ENCODE measurements at regions not wholly inside any gene's neighbourhood (a gene's known extent, or its start where the extent isn't known, plus 50 kb on each side); places are given as distances from the start of the nearest gene placed in this dataset.

- no peak for ATAC-seq (replicated peaks in 6 of 8)
- H3K4me3 ChIP-seq, result no peak overlapping the region
- 0 to 100% (median 68%) methylated on average over 1 to 5 of the region's 5 CpGs for WGBS, 10 experiments
- H3K27ac ChIP-seq, result no peak overlapping the region
- no peaks in the 10 kb centered on the region for H3K4me1 ChIP-seq (replicated peaks in 1 of 2)
- in situ Hi-C loops (cut with MboI; ENCODE audit: low pct_unique_long_range_greater_than_20kb in 2 of 9, low sequenced_read_pairs in 9 of 9, unreplicated experiment in 9 of 9), result no loop called here
Measured at GRCh38 chr13:91123456-91124127, 223.9 kb upstream of the MIR17HG start.

- Histone ChIP-seq H3K4me1 (replicated peaks in 1 of 2) (no peaks in the 10 kb centered on the region), H3K27ac (no peak overlapping the region), H3K4me3 (no peak overlapping the region)
- in situ Hi-C loops (cut with MboI; ENCODE audit: low pct_unique_long_range_greater_than_20kb in 2 of 9, low sequenced_read_pairs in 9 of 9, unreplicated experiment in 9 of 9), result no loop called here
- ATAC-seq (replicated peaks in 6 of 8), result no peak
- WGBS, 10 experiments, result 0 to 100% (median 80%) methylated on average over 1 to 3 of the region's 4 CpGs; no CpG with 5 or more reads in 2 of the 10 experiments
Measured at GRCh38 chr13:91126806-91127205, 220.7 kb upstream of the MIR17HG start.

DNA sequence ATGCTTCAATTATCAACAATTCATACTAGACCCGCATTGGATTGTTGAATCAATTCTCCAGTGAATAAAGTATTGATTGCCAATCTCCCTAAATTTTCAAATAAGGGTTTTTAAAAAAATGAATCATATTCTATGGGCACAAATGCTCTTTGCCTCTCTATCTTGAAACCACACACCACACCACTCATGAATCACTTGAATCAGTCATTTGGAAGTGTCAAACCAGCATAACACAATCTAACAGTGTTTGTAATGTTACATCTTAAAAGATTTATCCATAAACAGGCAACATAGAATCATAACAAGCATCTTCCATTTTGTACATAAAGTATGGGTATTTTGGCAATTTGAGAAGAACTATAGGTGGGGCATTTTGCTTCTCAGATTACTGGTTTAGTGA, 219.5 kb upstream of the MIR17HG start:
- Histone ChIP-seq H3K4me3 (no peak overlapping the region), H3K4me1 (replicated peaks in 1 of 2) (no peaks in the 10 kb centered on the region), H3K27ac (no peak overlapping the region)
- in situ Hi-C loops (cut with MboI; ENCODE audit: low pct_unique_long_range_greater_than_20kb in 2 of 9, low sequenced_read_pairs in 9 of 9, unreplicated experiment in 9 of 9), result no loop called here
- ATAC-seq (replicated peaks in 6 of 8), result no peak
- WGBS, 10 experiments, result 22 to 100% (median 86%) methylated on average over 1 of the region's 1 CpG; no CpG with 5 or more reads in 1 of the 10 experiments

DNA sequence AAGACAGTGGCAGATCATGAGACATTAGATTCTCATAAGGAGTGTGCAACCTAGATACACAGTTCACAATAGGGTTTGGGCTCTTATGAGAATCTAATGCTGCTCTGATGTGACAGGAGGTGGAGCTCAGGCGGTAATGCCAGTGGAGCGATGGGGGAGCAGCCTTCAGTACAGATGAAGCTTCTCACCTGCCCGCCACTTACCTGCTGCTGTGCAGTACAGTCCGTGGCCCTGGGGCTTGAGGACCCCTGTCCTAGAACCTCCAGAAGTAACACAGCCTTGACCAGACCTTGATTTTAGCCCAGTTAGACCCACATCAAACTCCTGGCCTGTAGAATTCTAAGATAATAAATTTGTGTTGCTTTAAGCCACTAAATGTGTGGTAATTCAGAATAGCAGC, 215.1 kb upstream of the MIR17HG start:
- WGBS, 10 experiments, result 20 to 100% (median 69%) methylated on average over 1 to 3 of the region's 4 CpGs; no CpG with 5 or more reads in 5 of the 10 experiments
- in situ Hi-C loops (cut with MboI; ENCODE audit: low pct_unique_long_range_greater_than_20kb in 2 of 9, low sequenced_read_pairs in 9 of 9, unreplicated experiment in 9 of 9), result no loop called here
- ATAC-seq (replicated peaks in 6 of 8), result no peak
- Histone ChIP-seq H3K27ac (no peak overlapping the region), H3K4me3 (no peak overlapping the region), H3K4me1 (replicated peaks in 1 of 2) (peaks cover 0 to 4% of the 10 kb centered on the region in 2 donors)

DNA sequence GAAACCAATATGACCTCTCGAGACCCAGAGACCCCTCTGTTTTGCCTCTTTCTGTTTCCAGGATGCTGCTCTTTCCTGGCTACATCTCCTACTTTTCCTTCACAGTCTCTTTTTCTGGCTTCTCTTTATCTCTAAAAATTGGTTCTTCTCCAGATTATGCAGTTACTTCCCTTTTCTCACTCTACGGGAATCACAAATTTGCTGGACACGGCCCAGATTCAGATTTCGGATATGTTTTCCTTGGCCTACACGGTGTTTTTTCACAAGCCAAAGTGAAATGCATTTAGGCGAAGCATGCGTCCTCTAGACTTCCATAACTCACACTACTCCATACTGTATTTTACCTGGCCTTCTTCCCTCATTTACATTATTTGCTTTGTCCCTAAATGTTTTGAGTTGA, 214.7 kb upstream of the MIR17HG start:
- in situ Hi-C loops (cut with MboI; ENCODE audit: low pct_unique_long_range_greater_than_20kb in 2 of 9, low sequenced_read_pairs in 9 of 9, unreplicated experiment in 9 of 9), result no loop called here

DNA sequence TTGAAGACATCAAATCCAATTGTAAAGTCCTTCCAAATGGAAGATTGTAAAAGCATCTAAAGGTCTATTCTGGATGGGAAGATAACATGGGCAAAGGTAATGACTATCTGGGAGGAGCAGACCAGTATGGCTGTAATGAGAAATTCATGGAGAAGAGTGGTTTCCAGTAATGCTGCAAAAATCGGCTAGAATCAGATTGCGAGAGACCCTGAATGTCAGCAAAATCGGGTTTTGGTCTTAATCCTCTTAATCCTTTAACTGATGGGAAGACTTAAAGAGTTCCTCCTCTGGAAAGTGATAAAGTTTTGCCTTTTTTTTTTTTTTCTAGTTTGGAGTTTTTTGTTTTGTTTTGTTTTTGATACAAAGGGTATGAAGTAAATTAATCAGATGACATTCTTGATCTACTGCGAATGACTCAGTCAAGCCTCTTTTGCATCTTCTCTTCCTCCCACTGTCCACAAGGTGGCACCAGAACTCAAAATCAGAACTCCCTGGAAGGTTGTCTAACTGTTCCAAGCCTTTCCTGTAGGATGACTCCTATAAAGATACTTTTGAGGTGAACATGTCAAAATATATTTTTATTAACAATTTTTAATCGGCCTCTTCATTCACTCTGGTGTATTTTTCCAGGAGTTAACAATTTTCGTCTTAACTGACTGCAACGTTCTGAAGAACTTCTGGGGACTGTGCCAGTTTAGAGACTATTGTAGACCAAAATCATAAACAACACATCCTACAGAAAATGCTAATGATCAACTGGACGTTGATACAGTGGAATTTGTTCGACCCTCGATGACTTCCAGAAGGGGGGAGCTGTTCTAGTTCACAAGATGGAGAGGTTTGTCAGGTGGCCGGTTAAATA, 213.3 kb upstream of the MIR17HG start:
- H3K27ac ChIP-seq, result no peak overlapping the region
- peaks cover 0 to 4% of the 10 kb centered on the region in 2 donors for H3K4me1 ChIP-seq (replicated peaks in 1 of 2)
- ATAC-seq (replicated peaks in 6 of 8), result peak in 5 of 8 experiments; percentile 60 to 94 (median 92)
- 8 to 71% (median 58%) methylated on average over 3 to 10 of the region's 11 CpGs for WGBS, 10 experiments
- no peak overlapping the region for H3K4me3 ChIP-seq
- in situ Hi-C loops (cut with MboI; ENCODE audit: low pct_unique_long_range_greater_than_20kb in 2 of 9, low sequenced_read_pairs in 9 of 9, unreplicated experiment in 9 of 9), result no loop called here

More for the DNA sequence above, 214.7 kb upstream of the MIR17HG start:
- Histone ChIP-seq H3K4me1 (replicated peaks in 1 of 2) (peaks cover 0 to 4% of the 10 kb centered on the region in 2 donors), H3K4me3 (no peak overlapping the region), H3K27ac (no peak overlapping the region)
- no peak for ATAC-seq (replicated peaks in 6 of 8)
- 33 to 100% (median 92%) methylated on average over 1 to 7 of the region's 7 CpGs for WGBS, 10 experiments

GRCh38 chr13:91134803-91135184, 212.7 kb upstream of the MIR17HG start:
- 3 to 100% (median 62%) methylated on average over 2 of the region's 2 CpGs; no CpG with 5 or more reads in 2 of the 10 experiments for WGBS, 10 experiments
- no peak overlapping the region for H3K4me3 ChIP-seq
- H3K4me1 ChIP-seq (replicated peaks in 1 of 2), result peaks cover 0 to 4% of the 10 kb centered on the region in 2 donors
- ATAC-seq (replicated peaks in 6 of 8), result no peak
- H3K27ac ChIP-seq, result no peak overlapping the region
- in situ Hi-C loops (cut with MboI; ENCODE audit: low pct_unique_long_range_greater_than_20kb in 2 of 9, low sequenced_read_pairs in 9 of 9, unreplicated experiment in 9 of 9), result no loop called here

DNA sequence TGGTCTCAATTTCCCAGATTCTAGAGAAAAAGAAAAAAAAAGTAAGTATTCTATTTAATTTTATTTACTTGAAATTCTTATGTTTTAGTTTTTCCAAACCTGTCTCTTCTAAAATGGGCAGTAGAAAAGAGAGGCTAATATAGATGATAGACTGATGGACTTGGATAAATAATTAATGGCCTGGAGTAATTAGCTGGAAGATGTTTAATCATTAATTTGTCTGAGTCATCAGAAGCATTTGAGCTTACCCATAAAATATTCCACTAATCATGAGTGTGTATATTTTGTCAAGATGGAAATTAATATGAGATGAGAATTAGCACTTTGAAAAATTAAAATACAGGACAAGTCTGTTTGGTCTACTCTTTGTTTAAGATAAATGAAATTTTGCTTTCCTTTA, 212.1 kb upstream of the MIR17HG start:
- Histone ChIP-seq H3K4me1 (replicated peaks in 1 of 2) (peaks cover 0 to 4% of the 10 kb centered on the region in 2 donors), H3K4me3 (no peak overlapping the region), H3K27ac (no peak overlapping the region)
- in situ Hi-C loops (cut with MboI; ENCODE audit: low pct_unique_long_range_greater_than_20kb in 2 of 9, low sequenced_read_pairs in 9 of 9, unreplicated experiment in 9 of 9), result no loop called here
- ATAC-seq (replicated peaks in 6 of 8), result no peak

DNA sequence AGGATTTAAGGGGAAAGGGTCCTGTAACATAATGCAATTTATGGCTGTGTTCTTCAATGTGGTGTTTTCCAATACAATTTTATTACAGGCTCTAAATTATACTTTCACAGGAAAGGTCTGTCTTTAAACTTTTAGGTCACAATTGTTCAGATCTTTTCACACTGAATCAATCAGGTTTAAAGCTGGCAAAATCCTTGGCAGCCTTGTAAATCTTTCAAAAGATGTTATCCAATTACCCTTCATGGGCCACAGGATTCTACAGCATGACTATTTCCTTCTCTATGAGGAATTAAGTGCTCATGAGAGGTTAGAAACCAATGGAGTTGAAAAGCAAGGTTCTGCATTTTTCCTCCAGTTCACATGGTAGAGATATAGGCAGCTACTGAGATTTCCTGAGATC, 211.5 kb upstream of the MIR17HG start:
- ATAC-seq (replicated peaks in 6 of 8), result no peak
- Histone ChIP-seq H3K4me3 (no peak overlapping the region), H3K4me1 (replicated peaks in 1 of 2) (peaks cover 0 to 4% of the 10 kb centered on the region in 2 donors), H3K27ac (no peak overlapping the region)
- in situ Hi-C loops (cut with MboI; ENCODE audit: low pct_unique_long_range_greater_than_20kb in 2 of 9, low sequenced_read_pairs in 9 of 9, unreplicated experiment in 9 of 9), result no loop called here

DNA sequence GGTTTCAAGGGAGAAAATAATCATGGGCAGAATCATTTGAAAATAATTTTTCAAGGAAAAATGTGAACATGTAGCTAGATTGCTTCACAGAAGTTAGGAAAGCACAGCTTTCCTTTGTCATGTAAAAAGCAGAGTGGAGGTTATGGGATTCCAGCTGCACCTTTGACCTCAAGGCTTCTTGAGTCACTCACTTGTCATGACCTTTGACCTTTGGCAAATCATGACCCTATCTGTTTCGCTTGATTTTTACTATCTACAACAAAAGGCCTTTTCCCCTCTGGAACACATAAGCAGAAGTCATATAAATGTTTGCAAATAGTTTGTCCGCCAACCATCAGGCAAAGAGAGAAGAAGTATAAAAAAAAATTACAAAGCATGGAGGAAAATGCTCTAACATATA, 210.7 kb upstream of the MIR17HG start:
- in situ Hi-C loops (cut with MboI; ENCODE audit: low pct_unique_long_range_greater_than_20kb in 2 of 9, low sequenced_read_pairs in 9 of 9, unreplicated experiment in 9 of 9), result no loop called here
- H3K4me3 ChIP-seq, result no peak overlapping the region
- peaks cover 0 to 4% of the 10 kb centered on the region in 2 donors for H3K4me1 ChIP-seq (replicated peaks in 1 of 2)
- WGBS, 10 experiments, result 0 to 58% (median 32%) methylated on average over 1 to 2 of the region's 2 CpGs
- ATAC-seq (replicated peaks in 6 of 8), result no peak
- H3K27ac ChIP-seq, result no peak overlapping the region

- in situ Hi-C loops (cut with MboI; ENCODE audit: low pct_unique_long_range_greater_than_20kb in 2 of 9, low sequenced_read_pairs in 9 of 9, unreplicated experiment in 9 of 9), result no loop called here
- ATAC-seq (replicated peaks in 6 of 8), result no peak
- whole genome bisulfite sequencing, 10 experiments, result 0 to 100% (median 75%) methylated on average over 1 to 2 of the region's 2 CpGs; no CpG with 5 or more reads in 4 of the 10 experiments
- Histone ChIP-seq H3K27ac (no peak overlapping the region), H3K4me3 (no peak overlapping the region), H3K4me1 (replicated peaks in 1 of 2) (peaks cover 0 to 9% of the 10 kb centered on the region in 2 donors)
Measured at GRCh38 chr13:91139232-91139631, 208.3 kb upstream of the MIR17HG start.

GRCh38 chr13:91141543-91142061, 205.9 kb upstream of the MIR17HG start:
- 0 to 100% (median 87%) methylated on average over 1 to 5 of the region's 5 CpGs; no CpG with 5 or more reads in 3 of the 10 experiments for WGBS, 10 experiments
- Histone ChIP-seq H3K4me3 (no peak overlapping the region), H3K27ac (no peak overlapping the region), H3K4me1 (replicated peaks in 1 of 2) (peaks cover 0 to 9% of the 10 kb centered on the region in 2 donors)
- no peak for ATAC-seq (replicated peaks in 6 of 8)
- in situ Hi-C loops (cut with MboI; ENCODE audit: low pct_unique_long_range_greater_than_20kb in 2 of 9, low sequenced_read_pairs in 9 of 9, unreplicated experiment in 9 of 9), result no loop called here

DNA sequence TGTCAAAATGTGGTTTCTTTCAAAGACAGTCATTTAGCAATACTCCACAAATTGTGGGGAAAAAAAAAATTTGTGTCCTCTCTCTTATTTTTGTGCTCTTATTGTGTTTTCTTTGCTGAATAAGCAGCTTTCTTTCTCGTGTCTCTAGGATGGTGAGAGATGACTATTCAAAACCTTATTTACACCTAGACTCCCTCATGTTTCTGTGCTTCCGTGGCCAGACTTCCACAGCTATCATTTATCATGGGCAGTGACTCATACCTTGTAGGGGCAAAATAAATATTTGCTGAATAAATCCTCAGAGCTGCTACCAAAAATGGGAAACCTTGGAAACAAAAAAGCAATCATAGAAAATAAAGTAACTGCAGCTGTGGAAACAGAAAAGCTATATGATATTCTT, 204.9 kb upstream of the MIR17HG start:
- no peak overlapping the region for H3K27ac ChIP-seq
- no peak overlapping the region for H3K4me3 ChIP-seq
- H3K4me1 ChIP-seq (replicated peaks in 1 of 2), result peaks cover 0 to 6% of the 10 kb centered on the region in 2 donors
- ATAC-seq (replicated peaks in 6 of 8), result peak in 5 of 8 experiments; percentile 76 to 95 (median 85)
- in situ Hi-C loops (cut with MboI; ENCODE audit: low pct_unique_long_range_greater_than_20kb in 2 of 9, low sequenced_read_pairs in 9 of 9, unreplicated experiment in 9 of 9), result no loop called here
- WGBS, 10 experiments, result 0 to 25% (median 4%) methylated on average over 1 to 2 of the region's 2 CpGs
